SK-N-SH treated with all-trans-retinoic acid at 6 μM for 48 hours (cell line): ENCODE measurements at regions not wholly inside any gene's neighbourhood (a gene's known extent, or its start where the extent isn't known, plus 50 kb on each side); places are given as distances from the start of the nearest gene placed in this dataset.

Source experiments
- TOX ChIP-seq: fragments of 250-450 bp; sonication (Bioruptor Pico); IDR thresholded peaks from 2 replicates; pipeline ENCODE4 v1.8.0; 2021; ENCODE audit warnings: mild to moderate bottlenecking, moderate library complexity, borderline replicate concordance
- ZC3H10 ChIP-seq: fragments of 250-450 bp; sonication (Bioruptor Pico); IDR thresholded peaks from 2 replicates; pipeline ENCODE4 v1.5.1; 2021; ENCODE audit warnings: mild to moderate bottlenecking, moderate library complexity
- TF ChIP-seq, protein P1 (sequence below): fragments of 250-450 bp; sonication (Bioruptor Pico); IDR thresholded peaks from 2 replicates; pipeline ENCODE4 v1.8.0; 2020; ENCODE audit warnings: mild to moderate bottlenecking, moderate library complexity, borderline replicate concordance

DNA sequence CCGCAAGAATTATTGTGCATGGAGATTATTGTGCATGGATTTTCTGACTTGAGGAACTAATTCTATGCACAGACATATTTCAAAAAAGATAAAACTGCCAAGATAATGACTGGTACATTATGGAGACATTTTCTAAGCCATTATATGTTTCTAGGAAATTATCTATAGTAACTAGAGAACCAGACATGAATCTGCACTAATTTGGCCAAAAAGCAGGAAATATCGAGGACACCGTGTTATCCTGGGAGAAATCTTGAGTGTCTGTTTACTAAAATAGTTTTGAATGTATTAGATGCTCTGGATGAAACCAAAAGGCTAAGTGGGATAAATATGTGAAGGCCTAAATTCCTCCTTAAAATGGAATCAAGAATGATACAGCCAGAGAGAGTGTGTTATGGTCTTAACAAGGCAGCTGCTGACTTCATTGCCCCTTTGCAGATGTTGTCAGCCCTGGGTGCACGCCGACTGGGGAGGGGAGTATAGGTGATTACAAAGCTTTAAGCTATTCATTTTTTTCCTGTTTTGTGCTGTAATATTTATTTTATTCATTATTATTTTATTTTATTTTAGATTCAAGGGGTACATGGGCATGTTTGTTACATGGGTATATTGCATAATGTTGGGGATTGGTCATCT is 226.7 kb downstream of the UTP18 start:
- TF ChIP-seq TOX (CRISPR knock-in tag) (no peak), ZC3H10 (no peak)
- TF ChIP-seq, protein P1, sequence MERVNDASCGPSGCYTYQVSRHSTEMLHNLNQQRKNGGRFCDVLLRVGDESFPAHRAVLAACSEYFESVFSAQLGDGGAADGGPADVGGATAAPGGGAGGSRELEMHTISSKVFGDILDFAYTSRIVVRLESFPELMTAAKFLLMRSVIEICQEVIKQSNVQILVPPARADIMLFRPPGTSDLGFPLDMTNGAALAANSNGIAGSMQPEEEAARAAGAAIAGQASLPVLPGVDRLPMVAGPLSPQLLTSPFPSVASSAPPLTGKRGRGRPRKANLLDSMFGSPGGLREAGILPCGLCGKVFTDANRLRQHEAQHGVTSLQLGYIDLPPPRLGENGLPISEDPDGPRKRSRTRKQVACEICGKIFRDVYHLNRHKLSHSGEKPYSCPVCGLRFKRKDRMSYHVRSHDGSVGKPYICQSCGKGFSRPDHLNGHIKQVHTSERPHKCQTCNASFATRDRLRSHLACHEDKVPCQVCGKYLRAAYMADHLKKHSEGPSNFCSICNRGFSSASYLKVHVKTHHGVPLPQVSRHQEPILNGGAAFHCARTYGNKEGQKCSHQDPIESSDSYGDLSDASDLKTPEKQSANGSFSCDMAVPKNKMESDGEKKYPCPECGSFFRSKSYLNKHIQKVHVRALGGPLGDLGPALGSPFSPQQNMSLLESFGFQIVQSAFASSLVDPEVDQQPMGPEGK (CRISPR knock-in tag): no peak
